WTC11 (cell line): ENCODE measurements at regions not wholly inside any gene's neighbourhood (a gene's known extent, or its start where the extent isn't known, plus 50 kb on each side); places are given as distances from the start of the nearest gene placed in this dataset.
A peak's percentile ranks its signal among the peaks of the same experiment; 100 is the strongest.

ENCODE experiments used
- ATAC-seq: fragments of 200-7000 bp; cut with Tn5 transposase; 2 replicates; pipeline ENCODE4 v1.10.0; 2021; ENCODE audit warnings: mild to moderate bottlenecking, moderate library complexity
- CTCF ChIA-PET: fragments of 300-600 bp; sonication (Branson Sonifier 250); formaldehyde crosslinking; loops from one replicate; lab custom pipeline; 2021; ENCODE audit warnings: antibody characterized with exemption; lab: Charles Lee
- POLR2A ChIA-PET: fragments of 350-600 bp; sonication (Branson Sonifier 250); formaldehyde crosslinking; loops from one replicate; lab custom pipeline; 2021; ENCODE audit warnings: antibody characterized with exemption; lab: Charles Lee
- DNase-seq: peaks from one replicate; pipeline ENCODE4 v3.0.0; 2021; ENCODE audit warnings: low spot score
- H3K27ac Mint-ChIP-seq: 2 replicates; pipeline ENCODE4 v1.8.0; 2021; ENCODE audit warnings: mixed read lengths
- H3K27me3 Mint-ChIP-seq: 2 replicates; pipeline ENCODE4 v1.8.0; 2021; ENCODE audit warnings: low read depth, mild to moderate bottlenecking, moderate library complexity, mixed read lengths
- H3K36me3 Mint-ChIP-seq: 2 replicates; pipeline ENCODE4 v1.8.0; 2021; ENCODE audit warnings: mixed read lengths
- H3K4me1 Mint-ChIP-seq: 2 replicates; pipeline ENCODE4 v1.8.0; 2022; ENCODE audit warnings: mixed read lengths
- H3K4me3 Mint-ChIP-seq: 2 replicates; pipeline ENCODE4 v1.8.0; 2021; ENCODE audit warnings: mild to moderate bottlenecking, moderate library complexity, mixed read lengths
- H3K9me3 Mint-ChIP-seq: 2 replicates; pipeline ENCODE4 v1.8.0; 2021; ENCODE audit warnings: mixed read lengths
- ELF4 ChIP-seq: sonication (generic); formaldehyde crosslinking; IDR thresholded peaks from 2 replicates; pipeline ENCODE4 v1.8.1; 2022; ENCODE audit warnings: low read depth, mild to moderate bottlenecking, moderate library complexity, missing genetic modification reagents
- ESRRA ChIP-seq: sonication (generic); formaldehyde crosslinking; IDR thresholded peaks from 2 replicates; pipeline ENCODE4 v1.8.1; 2022; ENCODE audit warnings: mild to moderate bottlenecking, missing genetic modification reagents, borderline replicate concordance
- FOXJ3 ChIP-seq: sonication (generic); formaldehyde crosslinking; IDR thresholded peaks from 2 replicates; pipeline ENCODE4 v1.9.0; 2021; ENCODE audit warnings: missing genetic modification reagents, mild to moderate bottlenecking, borderline replicate concordance
- GABPB1 ChIP-seq: sonication (generic); formaldehyde crosslinking; IDR thresholded peaks from 2 replicates; pipeline ENCODE4 v1.8.1; 2023; ENCODE audit warnings: mild to moderate bottlenecking, missing genetic modification reagents
- IRF2 ChIP-seq: sonication (generic); formaldehyde crosslinking; IDR thresholded peaks from 2 replicates; pipeline ENCODE4 v1.8.0; 2022; ENCODE audit warnings: low read depth, missing genetic modification reagents, borderline replicate concordance
- NFE2L1 ChIP-seq: sonication (generic); formaldehyde crosslinking; IDR thresholded peaks from 2 replicates; pipeline ENCODE4 v1.8.1; 2023; ENCODE audit warnings: missing genetic modification reagents
- NFYB ChIP-seq: sonication (generic); formaldehyde crosslinking; conservative IDR thresholded peaks from 2 replicates; pipeline ENCODE4 v1.8.0; 2022; ENCODE audit warnings: low read depth, missing genetic modification reagents
- RELA ChIP-seq: sonication (generic); formaldehyde crosslinking; IDR thresholded peaks from 2 replicates; pipeline ENCODE4 v1.8.1; 2022; ENCODE audit warnings: missing genetic modification reagents, mild to moderate bottlenecking, borderline replicate concordance
- SMAD3 ChIP-seq: sonication (generic); formaldehyde crosslinking; IDR thresholded peaks from 2 replicates; pipeline ENCODE4 v1.8.0; 2022; ENCODE audit warnings: missing genetic modification reagents, mild to moderate bottlenecking, borderline replicate concordance
- TCF7 ChIP-seq: sonication (generic); formaldehyde crosslinking; IDR thresholded peaks from 2 replicates; pipeline ENCODE4 v1.8.0; 2022; ENCODE audit warnings: mild to moderate bottlenecking, low read depth, missing genetic modification reagents, moderate library complexity
- ZBTB21 ChIP-seq: sonication (generic); formaldehyde crosslinking; IDR thresholded peaks from 2 replicates; pipeline ENCODE4 v1.8.1; 2023; ENCODE audit warnings: mild to moderate bottlenecking, missing genetic modification reagents, borderline replicate concordance
- ZNF219 ChIP-seq: sonication (generic); formaldehyde crosslinking; IDR thresholded peaks from 2 replicates; pipeline ENCODE4 v1.8.0; 2023; ENCODE audit warnings: missing genetic modification reagents, mild to moderate bottlenecking, borderline replicate concordance
- ZNF263 ChIP-seq: sonication (generic); formaldehyde crosslinking; IDR thresholded peaks from 2 replicates; pipeline ENCODE4 v1.8.1; 2022; ENCODE audit warnings: low read depth, mild to moderate bottlenecking, moderate library complexity, missing genetic modification reagents
- ZNF317 ChIP-seq: sonication (generic); formaldehyde crosslinking; IDR thresholded peaks from 2 replicates; pipeline ENCODE4 v1.8.1; 2023; ENCODE audit warnings: low read depth, mild to moderate bottlenecking, moderate library complexity, missing genetic modification reagents, borderline replicate concordance
- ZNF416 ChIP-seq: fragments of 250-450 bp; sonication (Bioruptor Pico); IDR thresholded peaks from 2 replicates; pipeline ENCODE4 v1.9.0; 2021; ENCODE audit warnings: mild to moderate bottlenecking, inconsistent platforms
- ZNF671 ChIP-seq: fragments of 250-450 bp; sonication (Bioruptor Pico); IDR thresholded peaks from 2 replicates; pipeline ENCODE4 v1.8.0; 2021; ENCODE audit warnings: mild to moderate bottlenecking
- TF ChIP-seq, protein P1 (sequence below): sonication (generic); formaldehyde crosslinking; IDR thresholded peaks from 2 replicates; pipeline ENCODE4 v1.8.0; 2022; ENCODE audit warnings: mild to moderate bottlenecking, missing genetic modification reagents
- TF ChIP-seq, protein P2 (sequence below): sonication (generic); formaldehyde crosslinking; IDR thresholded peaks from 2 replicates; pipeline ENCODE4 v1.8.1; 2023; ENCODE audit warnings: mild to moderate bottlenecking, missing genetic modification reagents, borderline replicate concordance
- TF ChIP-seq, protein P3 (sequence below): fragments of 250-450 bp; sonication (Bioruptor Pico); IDR thresholded peaks from 2 replicates; pipeline ENCODE4 v1.9.0; 2021; ENCODE audit warnings: mild to moderate bottlenecking, borderline replicate concordance
- TF ChIP-seq, protein P4 (sequence below): sonication (generic); formaldehyde crosslinking; IDR thresholded peaks from 2 replicates; pipeline ENCODE4 v1.8.1; 2022; ENCODE audit warnings: low read depth, missing genetic modification reagents, borderline replicate concordance
- TF ChIP-seq, protein P5 (sequence below): fragments of 250-450 bp; sonication (Bioruptor Pico); IDR thresholded peaks from 2 replicates; pipeline ENCODE4 v1.9.0; 2021; ENCODE audit warnings: mild to moderate bottlenecking

DNA sequence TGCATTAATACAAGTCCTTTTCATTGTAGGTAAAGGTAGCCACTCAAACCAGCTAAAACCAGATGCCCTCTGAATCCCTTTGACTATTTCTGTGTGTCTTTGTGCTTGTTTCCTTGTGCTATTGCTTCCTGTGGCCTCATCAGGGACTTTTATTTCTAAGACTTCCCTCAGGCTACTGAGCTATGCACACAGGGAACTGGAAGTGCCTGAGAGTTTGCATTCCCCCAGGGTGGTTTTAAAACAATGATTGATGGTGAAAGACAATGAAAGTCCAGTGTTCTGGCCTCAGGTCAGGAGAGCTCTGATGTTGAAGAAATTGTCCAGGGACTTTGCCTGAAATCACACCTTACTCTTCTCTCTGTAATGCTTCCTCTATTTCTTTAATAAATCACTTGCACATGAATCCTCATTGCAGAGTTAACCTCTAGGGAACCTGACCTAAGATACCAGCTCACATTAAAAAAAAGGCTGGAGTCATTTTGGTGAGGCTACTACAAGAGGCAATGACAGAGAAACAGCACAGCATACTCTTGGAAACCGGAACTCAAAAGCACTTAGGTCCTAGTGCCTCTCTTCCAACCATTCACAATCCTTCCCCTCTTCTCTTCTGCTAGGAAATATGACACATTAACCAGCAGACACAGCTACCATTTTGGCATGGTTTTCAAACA lies 158.1 kb upstream of the NREP start:
- peaks cover 3% of the 10 kb centered on the region; the same call in 1 of the 2 replicates for H3K27me3 Mint-ChIP-seq
- ChIA-PET CTCF (no interaction called here), POLR2A (interaction anchor here (0.6 kb wide), 2 partner anchors 113 to 690 kb away, joined by 4 to 9 read pairs; no protein-coding TSS in a partner anchor)
- peak; percentile 86 for ATAC-seq
- TF ChIP-seq, protein P1, sequence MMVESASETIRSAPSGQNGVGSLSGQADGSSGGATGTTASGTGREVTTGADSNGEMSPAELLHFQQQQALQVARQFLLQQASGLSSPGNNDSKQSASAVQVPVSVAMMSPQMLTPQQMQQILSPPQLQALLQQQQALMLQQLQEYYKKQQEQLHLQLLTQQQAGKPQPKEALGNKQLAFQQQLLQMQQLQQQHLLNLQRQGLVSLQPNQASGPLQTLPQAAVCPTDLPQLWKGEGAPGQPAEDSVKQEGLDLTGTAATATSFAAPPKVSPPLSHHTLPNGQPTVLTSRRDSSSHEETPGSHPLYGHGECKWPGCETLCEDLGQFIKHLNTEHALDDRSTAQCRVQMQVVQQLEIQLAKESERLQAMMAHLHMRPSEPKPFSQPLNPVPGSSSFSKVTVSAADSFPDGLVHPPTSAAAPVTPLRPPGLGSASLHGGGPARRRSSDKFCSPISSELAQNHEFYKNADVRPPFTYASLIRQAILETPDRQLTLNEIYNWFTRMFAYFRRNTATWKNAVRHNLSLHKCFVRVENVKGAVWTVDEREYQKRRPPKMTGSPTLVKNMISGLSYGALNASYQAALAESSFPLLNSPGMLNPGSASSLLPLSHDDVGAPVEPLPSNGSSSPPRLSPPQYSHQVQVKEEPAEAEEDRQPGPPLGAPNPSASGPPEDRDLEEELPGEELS (CRISPR knock-in tag): no peak
- TF ChIP-seq SMAD3 (CRISPR knock-in tag): no peak
- TF ChIP-seq, all 79 proteins: peak for 0
- H3K27ac Mint-ChIP-seq: peak overlapping the region; percentile 19; the same call in 1 of the 2 replicates
- H3K9me3 Mint-ChIP-seq: peaks cover 33% of the 10 kb centered on the region
- peaks cover 12% of the 10 kb centered on the region for H3K36me3 Mint-ChIP-seq
- H3K4me3 Mint-ChIP-seq: no peak overlapping the region
- H3K4me1 Mint-ChIP-seq: peaks cover 13% of the 10 kb centered on the region
- no peak for DNase-seq

DNA sequence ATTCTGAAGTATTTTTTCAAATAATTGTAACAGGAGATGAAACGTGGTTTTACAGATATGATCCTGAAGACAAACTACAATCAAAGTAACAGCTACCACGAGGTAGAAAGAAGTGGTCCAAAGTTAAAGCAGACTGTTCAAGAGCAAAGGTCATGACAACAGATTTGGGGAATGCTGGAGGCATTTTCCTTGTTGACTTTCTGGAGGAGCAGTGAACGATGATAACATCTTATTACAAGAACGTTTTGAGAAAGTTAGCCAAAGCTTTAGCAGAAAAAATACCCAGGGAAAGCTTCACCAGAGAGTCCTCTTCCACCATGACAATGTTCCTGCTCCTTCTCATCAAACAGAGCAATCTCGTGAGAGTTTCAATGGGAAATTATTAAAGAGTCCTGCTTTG lies 145.4 kb upstream of the NREP start:
- ATAC-seq (no peak), DNase-seq (no peak)
- TF ChIP-seq, protein P2, sequence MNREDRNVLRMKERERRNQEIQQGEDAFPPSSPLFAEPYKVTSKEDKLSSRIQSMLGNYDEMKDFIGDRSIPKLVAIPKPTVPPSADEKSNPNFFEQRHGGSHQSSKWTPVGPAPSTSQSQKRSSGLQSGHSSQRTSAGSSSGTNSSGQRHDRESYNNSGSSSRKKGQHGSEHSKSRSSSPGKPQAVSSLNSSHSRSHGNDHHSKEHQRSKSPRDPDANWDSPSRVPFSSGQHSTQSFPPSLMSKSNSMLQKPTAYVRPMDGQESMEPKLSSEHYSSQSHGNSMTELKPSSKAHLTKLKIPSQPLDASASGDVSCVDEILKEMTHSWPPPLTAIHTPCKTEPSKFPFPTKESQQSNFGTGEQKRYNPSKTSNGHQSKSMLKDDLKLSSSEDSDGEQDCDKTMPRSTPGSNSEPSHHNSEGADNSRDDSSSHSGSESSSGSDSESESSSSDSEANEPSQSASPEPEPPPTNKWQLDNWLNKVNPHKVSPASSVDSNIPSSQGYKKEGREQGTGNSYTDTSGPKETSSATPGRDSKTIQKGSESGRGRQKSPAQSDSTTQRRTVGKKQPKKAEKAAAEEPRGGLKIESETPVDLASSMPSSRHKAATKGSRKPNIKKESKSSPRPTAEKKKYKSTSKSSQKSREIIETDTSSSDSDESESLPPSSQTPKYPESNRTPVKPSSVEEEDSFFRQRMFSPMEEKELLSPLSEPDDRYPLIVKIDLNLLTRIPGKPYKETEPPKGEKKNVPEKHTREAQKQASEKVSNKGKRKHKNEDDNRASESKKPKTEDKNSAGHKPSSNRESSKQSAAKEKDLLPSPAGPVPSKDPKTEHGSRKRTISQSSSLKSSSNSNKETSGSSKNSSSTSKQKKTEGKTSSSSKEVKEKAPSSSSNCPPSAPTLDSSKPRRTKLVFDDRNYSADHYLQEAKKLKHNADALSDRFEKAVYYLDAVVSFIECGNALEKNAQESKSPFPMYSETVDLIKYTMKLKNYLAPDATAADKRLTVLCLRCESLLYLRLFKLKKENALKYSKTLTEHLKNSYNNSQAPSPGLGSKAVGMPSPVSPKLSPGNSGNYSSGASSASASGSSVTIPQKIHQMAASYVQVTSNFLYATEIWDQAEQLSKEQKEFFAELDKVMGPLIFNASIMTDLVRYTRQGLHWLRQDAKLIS (CRISPR knock-in tag): no peak
- TF ChIP-seq IRF2 (CRISPR knock-in tag) (no peak), RELA (no peak), ZNF219 (CRISPR knock-in tag) (no peak), ELF4 (CRISPR knock-in tag) (no peak), TCF7 (no peak), NFYB (CRISPR knock-in tag) (no peak), ZNF263 (CRISPR knock-in tag) (no peak), GABPB1 (CRISPR knock-in tag) (no peak), ESRRA (CRISPR knock-in tag) (no peak), ZBTB21 (no peak), ZNF317 (CRISPR knock-in tag) (no peak), FOXJ3 (no peak), NFE2L1 (CRISPR knock-in tag) (no peak), ZNF416 (CRISPR knock-in tag) (no peak), ZNF671 (CRISPR knock-in tag) (no peak)
- TF ChIP-seq, protein P3, sequence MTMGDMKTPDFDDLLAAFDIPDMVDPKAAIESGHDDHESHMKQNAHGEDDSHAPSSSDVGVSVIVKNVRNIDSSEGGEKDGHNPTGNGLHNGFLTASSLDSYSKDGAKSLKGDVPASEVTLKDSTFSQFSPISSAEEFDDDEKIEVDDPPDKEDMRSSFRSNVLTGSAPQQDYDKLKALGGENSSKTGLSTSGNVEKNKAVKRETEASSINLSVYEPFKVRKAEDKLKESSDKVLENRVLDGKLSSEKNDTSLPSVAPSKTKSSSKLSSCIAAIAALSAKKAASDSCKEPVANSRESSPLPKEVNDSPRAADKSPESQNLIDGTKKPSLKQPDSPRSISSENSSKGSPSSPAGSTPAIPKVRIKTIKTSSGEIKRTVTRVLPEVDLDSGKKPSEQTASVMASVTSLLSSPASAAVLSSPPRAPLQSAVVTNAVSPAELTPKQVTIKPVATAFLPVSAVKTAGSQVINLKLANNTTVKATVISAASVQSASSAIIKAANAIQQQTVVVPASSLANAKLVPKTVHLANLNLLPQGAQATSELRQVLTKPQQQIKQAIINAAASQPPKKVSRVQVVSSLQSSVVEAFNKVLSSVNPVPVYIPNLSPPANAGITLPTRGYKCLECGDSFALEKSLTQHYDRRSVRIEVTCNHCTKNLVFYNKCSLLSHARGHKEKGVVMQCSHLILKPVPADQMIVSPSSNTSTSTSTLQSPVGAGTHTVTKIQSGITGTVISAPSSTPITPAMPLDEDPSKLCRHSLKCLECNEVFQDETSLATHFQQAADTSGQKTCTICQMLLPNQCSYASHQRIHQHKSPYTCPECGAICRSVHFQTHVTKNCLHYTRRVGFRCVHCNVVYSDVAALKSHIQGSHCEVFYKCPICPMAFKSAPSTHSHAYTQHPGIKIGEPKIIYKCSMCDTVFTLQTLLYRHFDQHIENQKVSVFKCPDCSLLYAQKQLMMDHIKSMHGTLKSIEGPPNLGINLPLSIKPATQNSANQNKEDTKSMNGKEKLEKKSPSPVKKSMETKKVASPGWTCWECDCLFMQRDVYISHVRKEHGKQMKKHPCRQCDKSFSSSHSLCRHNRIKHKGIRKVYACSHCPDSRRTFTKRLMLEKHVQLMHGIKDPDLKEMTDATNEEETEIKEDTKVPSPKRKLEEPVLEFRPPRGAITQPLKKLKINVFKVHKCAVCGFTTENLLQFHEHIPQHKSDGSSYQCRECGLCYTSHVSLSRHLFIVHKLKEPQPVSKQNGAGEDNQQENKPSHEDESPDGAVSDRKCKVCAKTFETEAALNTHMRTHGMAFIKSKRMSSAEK (CRISPR knock-in tag): no peak
- TF ChIP-seq, protein P4, sequence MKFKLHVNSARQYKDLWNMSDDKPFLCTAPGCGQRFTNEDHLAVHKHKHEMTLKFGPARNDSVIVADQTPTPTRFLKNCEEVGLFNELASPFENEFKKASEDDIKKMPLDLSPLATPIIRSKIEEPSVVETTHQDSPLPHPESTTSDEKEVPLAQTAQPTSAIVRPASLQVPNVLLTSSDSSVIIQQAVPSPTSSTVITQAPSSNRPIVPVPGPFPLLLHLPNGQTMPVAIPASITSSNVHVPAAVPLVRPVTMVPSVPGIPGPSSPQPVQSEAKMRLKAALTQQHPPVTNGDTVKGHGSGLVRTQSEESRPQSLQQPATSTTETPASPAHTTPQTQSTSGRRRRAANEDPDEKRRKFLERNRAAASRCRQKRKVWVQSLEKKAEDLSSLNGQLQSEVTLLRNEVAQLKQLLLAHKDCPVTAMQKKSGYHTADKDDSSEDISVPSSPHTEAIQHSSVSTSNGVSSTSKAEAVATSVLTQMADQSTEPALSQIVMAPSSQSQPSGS (CRISPR knock-in tag): no peak
- TF ChIP-seq, protein P5, sequence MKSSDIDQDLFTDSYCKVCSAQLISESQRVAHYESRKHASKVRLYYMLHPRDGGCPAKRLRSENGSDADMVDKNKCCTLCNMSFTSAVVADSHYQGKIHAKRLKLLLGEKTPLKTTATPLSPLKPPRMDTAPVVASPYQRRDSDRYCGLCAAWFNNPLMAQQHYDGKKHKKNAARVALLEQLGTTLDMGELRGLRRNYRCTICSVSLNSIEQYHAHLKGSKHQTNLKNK (CRISPR knock-in tag): no peak
- CTCF ChIA-PET: no interaction called here
- Mint-ChIP-seq H3K4me3 (no peak overlapping the region), H3K9me3 (peaks cover 31% of the 10 kb centered on the region), H3K27ac (no peak overlapping the region), H3K27me3 (no peaks in the 10 kb centered on the region), H3K4me1 (no peaks in the 10 kb centered on the region), H3K36me3 (peaks cover 5% of the 10 kb centered on the region; the same call in 1 of the 2 replicates)
- POLR2A ChIA-PET: no interaction called here
